AG09319 (cell line): ENCODE measurements at regions not wholly inside any gene's neighbourhood (a gene's known extent, or its start where the extent isn't known, plus 50 kb on each side); places are given as distances from the start of the nearest gene placed in this dataset.

Experiments used
- DNase-seq: peaks from one replicate; pipeline ENCODE4 v3.0.0-alpha.2; 2010; ENCODE audit warnings: low read depth; ENCODE audit errors: extremely low read depth
- TF ChIP-seq, protein P1 (sequence below): IDR thresholded peaks from 2 replicates; pipeline ENCODE4 v1.5.1; 2011; ENCODE audit warnings: low read depth, mild to moderate bottlenecking, inconsistent platforms, low read length, moderate library complexity

DNA sequence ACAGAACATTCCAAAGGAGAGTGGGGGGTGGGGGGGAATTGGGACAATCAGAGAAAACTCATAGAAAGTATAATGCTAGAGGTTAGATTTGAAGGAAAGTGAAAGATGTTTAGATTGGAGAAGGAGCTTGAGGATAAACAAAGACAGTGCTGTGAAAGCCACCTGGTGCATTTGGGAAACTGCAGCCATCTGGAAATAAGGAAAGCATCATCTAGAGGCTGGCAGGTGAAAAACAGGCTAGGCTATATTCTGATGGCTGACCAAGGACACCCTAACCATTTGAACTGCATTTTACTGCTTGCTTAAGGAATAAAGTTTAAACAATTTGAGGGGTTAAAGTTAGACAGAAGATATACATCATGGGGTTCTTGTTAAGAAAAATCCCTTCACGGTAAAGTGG, 296.4 kb downstream of the CETN3 start:
- TF ChIP-seq, protein P1, sequence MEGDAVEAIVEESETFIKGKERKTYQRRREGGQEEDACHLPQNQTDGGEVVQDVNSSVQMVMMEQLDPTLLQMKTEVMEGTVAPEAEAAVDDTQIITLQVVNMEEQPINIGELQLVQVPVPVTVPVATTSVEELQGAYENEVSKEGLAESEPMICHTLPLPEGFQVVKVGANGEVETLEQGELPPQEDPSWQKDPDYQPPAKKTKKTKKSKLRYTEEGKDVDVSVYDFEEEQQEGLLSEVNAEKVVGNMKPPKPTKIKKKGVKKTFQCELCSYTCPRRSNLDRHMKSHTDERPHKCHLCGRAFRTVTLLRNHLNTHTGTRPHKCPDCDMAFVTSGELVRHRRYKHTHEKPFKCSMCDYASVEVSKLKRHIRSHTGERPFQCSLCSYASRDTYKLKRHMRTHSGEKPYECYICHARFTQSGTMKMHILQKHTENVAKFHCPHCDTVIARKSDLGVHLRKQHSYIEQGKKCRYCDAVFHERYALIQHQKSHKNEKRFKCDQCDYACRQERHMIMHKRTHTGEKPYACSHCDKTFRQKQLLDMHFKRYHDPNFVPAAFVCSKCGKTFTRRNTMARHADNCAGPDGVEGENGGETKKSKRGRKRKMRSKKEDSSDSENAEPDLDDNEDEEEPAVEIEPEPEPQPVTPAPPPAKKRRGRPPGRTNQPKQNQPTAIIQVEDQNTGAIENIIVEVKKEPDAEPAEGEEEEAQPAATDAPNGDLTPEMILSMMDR, result no peak
- no peak for DNase-seq

DNA sequence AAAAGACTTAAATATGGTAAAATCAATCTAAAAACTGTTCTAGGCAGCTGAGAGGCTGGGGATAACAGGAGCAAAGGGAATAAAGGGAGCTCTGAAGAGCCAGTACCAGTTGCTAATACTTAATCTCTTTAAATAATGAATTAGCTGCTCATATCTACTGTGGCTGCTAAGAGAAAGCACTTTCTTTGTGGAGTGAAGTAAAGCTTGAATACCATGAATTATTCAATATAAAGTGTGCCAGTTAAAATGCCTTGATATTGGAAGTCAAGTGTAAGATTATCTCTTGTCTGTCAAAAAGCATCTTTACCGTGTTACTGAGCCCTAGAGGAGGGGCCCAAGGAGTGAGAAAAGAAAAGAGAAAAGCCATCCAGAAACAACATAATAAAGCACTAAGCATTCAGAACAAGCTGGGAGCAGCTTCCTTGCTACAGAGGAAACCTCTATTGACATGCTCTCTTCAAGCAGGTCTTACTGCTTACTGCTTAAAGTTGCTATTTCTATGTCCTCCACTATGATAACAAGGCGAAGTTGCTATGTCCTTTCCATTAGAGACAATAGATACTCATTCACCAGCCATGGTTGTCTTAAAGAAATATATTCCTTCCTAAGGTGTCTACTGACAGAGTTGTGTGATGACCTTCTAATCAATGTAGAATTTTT, 297.4 kb downstream of the CETN3 start:
- TF ChIP-seq, protein P1, result no peak

DNA sequence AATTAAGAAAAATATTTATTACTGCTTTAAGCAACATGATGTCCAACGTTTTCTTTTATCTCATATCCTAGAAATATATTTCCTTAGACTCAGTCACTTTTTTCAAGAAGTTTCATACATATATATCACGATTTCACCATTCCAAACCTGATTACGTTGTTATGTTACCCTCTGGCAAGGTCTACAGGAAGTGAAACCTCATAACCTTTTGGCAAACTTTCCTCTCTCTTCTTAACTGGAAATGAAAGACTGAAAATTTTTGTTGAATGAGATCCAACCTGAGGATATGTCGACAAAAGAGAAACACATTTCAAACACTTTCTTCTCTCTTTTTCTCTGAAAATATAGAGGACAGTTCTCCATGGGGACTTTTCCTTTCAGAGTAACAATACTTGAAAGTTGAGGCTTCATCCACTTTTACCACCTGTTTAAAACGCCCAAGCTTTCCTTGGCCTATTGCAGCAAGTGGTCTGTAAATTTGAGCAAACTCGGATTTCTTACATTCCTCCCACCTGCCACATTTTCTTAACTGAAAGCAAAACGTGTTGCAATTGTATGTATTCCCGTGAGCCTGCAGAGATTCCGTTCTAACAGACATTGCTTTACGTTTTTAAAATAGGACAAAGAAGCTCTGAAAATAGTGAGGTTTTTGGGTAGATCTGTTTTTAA, 298.1 kb downstream of the CETN3 start:
- DNase-seq, result no peak
- TF ChIP-seq, protein P1, result no peak

More for the DNA sequence above, 297.4 kb downstream of the CETN3 start:
- no peak for DNase-seq

DNA sequence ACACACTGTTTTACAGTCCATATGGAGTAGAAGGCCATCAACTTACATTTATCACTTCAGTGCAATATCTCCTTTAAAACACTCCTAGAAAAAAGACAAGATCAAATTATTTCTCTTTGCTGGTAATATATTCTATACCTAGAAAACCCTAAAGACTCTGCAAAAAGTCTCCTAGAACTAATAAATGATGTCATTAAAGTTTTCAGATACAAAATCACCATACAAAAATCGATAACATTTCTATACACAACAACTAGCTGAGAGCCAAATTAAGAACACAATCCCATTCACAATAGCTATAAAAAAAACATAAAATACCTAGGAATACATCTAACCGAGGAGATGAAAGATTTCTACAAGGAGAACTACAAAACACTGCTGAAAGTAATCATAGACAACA, 300.3 kb downstream of the CETN3 start:
- DNase-seq, result no peak

DNA sequence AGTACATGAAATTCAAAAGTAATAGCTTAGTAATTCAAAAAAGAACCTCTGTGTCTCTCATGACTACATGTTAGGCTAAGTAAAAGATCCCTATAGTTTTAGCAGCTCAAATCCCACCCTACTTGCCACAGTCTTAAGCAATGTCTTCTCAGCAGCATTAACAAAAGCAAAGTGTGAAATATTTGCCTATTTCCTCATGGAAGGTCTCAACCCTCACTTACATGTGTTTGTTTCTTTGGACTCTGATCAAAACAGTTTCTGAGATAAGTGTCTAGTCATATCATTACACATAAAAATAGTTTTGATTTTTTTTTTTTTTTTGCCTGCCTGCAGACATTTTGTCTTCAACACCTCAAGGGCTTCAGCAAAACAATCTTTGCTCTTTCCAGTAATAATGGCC, 310.5 kb downstream of the CETN3 start:
- no peak for DNase-seq
- TF ChIP-seq, protein P1, result no peak

More for the DNA sequence above, 300.3 kb downstream of the CETN3 start:
- TF ChIP-seq, protein P1, result no peak

DNA sequence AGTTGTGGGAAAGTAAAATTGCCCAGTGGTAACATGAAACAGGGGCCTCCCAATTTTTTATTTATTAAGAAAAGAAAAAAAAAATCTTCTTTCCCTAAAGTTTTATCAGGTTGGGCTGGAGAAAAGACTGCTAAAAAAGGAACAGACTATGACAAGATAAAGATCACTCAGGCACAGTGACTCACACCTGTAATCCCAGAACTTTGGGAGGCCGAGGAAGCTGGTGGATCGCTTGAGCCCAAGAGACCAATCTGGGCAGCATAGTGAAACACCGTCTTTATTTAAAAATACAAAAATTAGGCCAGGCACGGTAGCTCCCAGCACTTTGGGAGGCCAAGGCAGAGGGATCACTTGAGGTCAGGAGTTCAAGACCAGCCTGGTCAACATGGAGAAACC, 312.5 kb downstream of the CETN3 start:
- no peak for DNase-seq
- TF ChIP-seq, protein P1, result no peak

DNA sequence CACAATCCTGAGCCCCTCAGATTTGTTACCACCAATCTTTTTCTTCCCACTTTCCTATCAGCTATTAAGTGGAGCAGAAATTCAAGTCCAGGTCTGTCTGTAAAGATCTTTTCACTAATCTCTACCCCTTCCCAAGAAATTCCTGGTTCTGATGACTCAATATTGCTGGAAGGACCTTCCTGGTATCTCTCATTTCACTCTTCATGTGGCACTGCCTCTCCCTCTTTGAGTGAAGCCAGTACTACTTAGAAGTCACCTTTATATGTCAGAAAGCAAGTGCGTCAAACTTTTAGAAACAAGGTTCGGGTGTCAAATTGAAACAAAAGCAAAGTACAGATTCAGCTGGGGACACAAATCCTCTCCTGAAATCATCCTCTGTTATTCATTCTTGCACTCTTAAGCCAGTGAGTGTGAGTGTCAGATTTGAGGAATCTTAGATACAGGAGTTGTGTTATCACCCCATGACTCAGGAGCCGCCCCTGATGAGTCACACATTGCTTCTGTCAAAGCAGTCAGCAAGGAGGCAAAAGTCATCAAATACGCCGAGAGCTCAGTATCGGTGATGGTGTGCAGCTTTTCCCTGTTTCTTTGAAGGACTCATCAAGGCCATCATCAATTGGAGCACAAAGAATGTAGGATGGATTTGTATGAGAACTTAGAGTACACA, 313.0 kb downstream of the CETN3 start:
- TF ChIP-seq, protein P1, result no peak
- DNase-seq, result no peak
